NOMO-1 treated with dmso at 0.1 percent for 144 hours (cell line): ENCODE measurements at regions not wholly inside any gene's neighbourhood (a gene's known extent, or its start where the extent isn't known, plus 50 kb on each side); places are given as distances from the start of the nearest gene placed in this dataset.

Experiments
- DNase-seq: peaks from one replicate; lab custom pipeline; 2025; ENCODE audit not compliant: unreplicated experiment; lab: John Stamatoyannopoulos, UW

DNA sequence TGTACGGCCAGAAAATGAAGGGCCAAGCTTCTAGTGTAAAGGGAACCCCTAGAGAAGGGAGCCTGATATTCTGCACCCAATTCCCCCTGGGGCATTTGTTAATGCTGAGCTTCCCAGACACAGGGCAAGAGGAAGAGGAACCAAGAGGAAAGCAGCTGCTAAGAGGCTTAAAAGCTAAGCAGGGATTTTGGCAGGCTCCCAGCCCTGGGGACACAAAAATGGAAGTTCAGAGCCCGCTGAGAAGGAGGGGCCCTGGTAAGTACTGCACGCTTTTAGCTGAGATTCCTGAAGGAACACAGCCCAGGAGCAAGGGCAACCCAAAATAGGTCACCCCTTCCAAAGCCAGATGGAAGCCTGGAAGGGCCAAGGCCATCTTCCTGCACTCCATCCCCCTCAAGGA, 387.3 kb upstream of the MGMT start:
- DNase-seq = no peak

DNA sequence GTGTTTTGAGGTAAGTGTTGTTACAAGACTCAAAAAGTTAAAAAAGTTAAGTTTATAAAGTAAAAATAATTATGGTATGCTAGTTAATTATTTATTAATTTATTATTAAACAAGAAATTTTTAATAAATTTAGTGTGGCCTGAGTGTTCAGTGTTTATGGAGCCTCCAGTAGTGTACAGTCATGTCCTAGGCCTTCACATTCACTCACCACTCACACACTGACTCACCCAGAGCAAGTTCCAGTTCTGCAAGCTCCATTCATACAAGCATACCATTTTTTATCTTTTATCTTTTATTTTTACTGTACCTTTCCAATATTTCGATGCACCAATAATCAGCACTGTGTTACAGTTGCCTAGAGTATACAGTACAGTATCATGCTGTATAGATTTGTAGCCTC, 381.2 kb upstream of the MGMT start:
- DNase-seq = no peak

DNA sequence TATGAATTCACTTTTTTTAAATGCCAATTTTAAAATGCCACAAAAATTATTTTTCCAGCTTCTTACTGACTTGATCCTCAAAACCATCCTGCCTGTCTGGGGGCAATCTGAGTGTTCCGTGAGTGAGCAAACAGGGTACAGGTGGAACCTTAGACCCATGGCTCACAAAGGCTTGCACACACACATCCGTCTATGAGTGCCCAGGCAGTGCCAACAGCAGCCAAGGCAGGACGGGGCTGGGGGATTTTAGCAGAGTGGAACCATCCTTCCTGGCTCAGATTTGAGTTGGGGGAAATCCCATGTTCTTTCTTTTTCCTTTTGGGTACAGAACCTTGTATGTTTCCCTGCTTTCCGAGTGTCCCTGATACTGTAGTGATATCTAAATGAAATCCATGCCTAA, 377.7 kb upstream of the MGMT start:
- DNase-seq = no peak

DNA sequence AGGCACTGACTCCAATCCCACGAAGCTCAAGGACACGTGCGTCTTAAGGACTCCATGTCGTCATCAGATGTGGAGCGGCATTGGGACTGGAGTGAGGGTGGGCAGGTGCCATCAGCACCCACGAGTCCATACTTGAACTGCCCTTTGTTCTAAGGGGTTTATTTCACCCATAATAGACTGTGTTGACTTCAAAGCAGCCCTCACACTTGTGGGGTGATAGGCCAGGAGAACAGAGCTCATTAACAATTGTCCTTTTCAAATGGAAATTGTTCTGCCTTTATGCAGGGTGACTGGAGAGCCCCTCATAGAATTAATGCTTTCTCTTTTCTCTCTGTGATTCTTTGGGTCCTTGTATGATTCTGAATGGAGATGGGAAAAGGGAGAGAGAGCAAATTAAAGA, 376.9 kb upstream of the MGMT start:
- DNase-seq = no peak

DNA sequence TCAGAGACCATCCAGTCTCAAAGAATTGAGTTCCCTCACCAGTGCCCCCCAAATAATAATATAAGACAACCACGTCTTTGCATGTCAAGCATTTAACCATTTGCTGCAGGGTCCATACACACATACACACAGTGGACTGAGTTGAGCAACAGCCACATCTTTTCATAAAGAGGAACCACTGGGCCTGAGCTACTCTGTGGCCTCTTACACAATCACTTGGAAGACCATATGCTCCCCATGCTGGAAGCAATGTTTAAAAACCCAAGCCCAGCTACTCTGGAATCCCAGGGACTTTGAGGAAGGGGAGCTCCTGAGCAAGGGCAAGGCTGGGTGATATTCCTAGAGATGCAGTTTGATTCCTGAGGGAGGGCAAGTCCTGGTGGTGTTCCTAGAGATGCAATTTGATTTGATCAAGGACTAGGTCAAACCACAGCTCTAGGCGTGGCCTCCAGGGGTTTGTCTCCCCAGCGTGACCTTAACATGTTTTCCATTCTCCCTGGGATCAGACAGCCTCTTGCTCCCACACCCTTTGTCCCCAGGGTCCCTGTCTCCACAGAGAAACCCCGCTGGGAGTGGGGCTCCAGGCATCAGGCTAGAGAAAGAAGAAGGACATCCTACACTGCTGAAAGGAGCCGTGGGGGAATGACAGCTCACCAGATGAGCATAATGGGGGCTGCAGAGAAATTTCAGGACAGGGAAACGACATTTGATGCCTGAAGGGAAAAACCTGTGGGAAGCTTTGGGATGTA, 376.2 kb upstream of the MGMT start:
- peak; percentile 50 for DNase-seq

DNA sequence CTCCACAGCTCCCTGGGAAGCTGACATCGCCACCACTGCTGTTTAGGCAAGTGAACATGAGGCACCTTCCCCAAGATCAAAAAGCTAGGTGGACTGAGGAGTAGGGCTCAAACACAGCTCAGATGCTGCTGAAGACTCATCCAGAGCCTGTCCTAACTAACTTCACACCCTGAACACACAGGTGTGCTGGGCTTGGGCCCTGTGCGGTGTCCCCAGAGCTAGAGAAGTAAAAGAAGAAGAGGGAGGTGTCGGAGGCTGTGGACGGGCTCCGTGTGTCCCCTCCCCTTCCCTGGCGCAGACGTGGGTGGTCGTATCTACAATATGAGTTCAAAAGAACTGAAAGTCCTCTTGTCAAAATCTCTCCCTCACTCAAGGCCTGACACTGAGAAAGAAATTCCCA, 373.4 kb upstream of the MGMT start:
- no peak for DNase-seq

DNA sequence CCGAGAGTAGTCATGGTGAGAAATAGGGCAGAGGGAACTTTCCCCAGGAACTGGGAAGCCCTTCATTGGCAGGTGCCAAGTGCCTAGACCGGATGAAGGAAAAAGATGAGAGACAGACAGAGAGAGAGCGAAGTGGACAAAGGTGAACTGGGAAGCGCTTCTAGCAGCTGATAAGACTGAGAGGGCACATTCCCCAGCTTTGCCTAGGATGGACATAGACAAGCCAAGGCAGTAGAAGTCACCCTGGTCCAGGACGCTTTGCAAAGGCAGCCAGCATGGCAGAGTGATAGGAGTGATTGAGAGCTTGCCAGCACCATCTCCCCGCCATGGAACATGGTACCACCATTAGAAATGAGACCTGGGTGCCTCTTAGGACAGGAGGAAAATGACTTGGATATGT, 372.8 kb upstream of the MGMT start:
- DNase-seq = no peak

DNA sequence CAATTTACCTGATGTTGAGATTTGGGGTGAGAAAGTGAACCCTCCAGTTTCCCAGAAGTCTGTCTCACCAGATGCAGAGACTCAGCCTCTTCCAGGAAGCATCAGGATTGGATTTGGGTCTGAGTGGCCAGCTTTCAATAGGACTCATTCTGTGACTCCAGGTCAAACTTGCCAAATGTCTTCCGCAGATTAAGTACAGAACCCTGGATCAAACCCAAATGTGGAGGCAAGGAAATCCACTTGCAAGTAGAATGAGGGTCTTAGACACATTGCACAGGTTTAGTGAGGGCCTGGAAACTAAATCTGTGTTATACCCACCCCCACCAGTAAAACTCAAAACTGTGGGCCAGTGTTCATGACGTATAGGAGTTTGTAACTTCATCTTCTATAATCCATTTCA, 372.2 kb upstream of the MGMT start:
- DNase-seq = no peak

DNA sequence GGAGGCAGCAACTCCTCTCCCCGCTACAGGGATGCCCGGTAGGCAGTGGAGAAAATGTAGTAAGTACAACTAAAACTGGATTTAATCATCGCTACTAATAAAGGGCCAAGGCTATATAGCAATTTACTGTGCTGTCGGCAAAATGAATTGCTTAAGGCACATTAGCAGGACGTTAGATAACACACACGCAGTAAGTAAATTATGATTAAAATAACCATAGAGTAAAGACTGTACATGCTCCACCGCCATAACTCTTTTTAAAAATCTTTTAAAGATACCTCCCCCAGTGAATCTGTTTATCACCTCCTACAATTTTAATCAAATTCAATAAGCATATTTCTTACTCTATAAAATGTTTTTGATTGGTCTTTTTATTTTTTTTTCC, 371.4 kb upstream of the MGMT start:
- DNase-seq = no peak

DNA sequence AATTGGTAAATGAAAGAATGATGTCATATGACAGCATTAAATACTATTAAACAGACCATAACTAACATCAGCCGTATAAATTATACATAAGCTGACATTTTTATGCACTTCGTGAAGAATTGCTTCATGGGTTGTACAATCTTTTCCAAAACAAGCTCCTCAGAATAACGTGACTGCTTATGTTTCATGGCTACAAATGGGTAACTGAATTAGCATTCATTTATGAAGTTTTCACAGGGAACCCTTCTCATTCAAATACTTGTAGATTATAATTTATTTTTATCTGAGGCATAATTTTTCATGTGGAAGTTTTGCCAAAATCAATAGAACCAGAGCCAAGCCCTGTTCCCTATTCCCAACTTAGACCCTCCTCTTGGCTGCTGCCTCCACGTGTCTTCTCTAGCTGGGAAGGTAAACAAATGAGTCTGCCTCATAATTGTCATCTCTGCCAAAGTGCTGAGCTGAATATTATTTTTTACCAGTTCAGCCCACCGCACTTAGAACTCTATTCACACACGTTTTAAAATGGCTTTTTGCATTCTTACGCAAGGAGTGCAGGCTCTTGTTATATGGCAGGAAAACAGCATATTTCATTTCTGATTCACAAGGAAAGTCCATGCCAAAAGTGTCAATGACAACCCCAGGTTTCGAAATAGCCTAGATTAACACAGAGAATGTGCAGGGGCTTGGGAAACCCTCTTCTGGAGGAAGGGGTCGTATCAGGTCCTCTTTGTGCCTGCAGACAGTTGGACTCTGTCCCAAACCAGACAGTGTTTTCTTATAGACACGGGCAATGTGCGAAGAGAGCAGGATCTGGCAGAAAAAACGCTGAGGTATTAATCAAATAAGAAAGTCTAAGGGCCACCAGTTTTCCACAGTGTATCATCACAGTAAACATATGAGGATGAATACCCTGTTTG, 370.7 kb upstream of the MGMT start:
- peak; percentile 28 for DNase-seq

DNA sequence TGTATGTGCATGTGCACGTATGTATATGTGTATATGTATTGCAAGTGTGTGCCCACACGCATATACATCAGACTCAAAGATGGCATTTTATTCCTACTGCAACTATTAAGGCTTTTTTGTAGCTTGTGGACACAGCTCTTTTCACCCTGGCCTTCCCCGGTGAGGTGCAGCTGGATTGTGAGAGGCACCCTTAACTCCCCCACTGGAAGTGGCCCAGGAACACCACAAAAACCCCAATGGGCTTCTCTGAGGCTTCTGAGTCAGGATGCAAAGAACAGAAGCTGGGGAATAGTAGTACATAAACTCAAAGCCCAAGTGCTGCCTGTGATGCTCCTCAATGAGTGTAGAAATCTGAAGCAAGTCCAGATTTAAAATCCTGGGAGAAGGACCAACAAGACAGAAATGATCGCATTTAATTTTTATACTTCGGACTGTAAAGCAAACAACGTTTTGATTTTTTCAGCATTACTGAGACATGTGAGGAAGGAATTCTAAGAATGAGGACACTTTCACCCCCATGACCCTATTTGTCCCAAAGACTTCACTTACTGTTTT, 369.2 kb upstream of the MGMT start:
- no peak for DNase-seq

DNA sequence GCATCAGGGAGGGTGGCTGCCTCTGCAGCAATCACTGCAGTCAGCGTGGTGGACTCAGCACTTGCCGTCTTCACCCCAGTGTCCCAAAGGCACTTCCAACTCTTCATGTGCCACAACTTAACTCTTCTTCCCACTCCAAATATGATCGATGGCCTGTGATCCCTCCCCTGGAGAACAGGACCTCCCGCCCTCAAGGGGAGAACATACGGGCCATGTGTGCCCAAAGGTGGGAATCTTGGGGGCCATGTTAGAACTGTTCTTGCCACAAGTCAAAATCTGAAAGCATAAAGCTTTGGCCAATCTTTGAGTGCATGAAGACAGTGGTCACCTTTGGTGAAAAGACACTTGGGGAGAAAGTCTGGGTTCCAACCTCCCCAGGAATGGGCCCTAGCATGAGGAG, 368.5 kb upstream of the MGMT start:
- no peak for DNase-seq

DNA sequence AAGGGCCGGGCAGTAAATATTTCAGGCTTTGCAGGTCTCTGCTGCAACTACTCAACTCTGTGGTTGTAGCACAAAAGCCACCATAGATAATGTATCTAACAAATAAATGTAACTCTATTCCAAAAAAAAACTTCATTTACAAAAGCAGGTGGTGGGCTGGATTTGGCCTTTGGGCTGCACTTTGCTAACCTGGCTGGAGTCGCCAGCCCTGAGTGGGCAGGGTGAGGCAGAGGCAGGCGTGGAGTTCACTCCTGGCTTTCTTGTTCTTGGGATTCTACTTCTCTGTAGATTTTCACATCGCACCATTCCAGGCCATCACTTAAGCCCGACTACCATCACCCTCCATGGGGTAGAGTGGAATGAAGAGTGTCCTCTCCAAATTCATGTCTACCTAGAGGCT, 367.6 kb upstream of the MGMT start:
- DNase-seq = no peak

DNA sequence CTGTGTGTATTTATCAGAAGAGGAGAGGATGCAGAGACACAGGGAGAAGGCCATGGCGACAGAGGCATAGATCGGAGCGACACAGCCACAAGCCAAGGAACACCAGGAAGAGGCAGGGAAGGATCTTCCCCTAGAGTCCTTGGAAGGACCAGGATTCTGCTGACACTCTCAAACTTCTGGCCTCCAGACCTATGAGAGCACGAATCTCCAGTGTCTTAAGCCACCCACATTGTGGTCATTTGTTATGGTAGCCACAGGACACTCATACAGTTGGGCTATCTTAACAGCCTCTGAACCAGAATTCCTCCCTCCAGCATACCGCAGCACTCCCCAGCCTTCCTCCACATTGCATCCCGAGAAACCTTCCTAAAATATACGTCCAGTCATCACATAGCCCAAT, 367.0 kb upstream of the MGMT start:
- DNase-seq = no peak

DNA sequence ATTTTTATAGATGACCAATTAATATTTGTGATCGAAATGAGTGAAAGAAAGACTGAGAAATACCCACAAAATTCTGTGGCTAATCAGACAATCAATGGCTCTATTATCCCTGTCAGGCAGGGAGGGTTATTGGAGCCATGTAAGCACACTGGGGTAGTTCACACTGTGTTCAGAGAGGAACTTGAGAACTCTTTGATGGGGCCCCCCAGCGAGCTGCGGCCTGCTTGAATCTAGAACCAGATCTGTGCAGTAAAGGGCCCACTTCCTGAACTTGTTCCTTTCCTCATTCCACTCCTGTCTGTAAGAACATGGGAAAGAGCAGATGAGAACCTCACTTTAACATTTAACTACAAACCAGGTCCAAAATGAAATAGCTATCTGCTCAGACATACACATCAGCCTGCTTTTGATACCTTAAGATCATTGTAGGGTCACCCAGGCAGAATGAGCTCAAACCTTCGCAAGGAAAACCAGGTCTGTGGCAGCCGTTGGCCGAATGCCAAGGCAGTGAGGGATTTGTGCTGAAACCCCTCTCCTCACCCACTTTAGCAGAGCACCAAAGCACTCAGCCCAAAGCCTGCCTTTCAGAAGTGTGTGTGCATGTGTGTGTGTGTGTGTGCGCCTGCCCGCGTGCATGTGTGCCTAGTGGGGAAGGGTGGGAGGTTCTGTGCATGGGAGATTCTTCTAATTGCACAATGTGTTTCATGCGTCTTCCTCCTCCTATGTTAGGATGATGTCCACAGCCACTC, 365.6 kb upstream of the MGMT start:
- no peak for DNase-seq

DNA sequence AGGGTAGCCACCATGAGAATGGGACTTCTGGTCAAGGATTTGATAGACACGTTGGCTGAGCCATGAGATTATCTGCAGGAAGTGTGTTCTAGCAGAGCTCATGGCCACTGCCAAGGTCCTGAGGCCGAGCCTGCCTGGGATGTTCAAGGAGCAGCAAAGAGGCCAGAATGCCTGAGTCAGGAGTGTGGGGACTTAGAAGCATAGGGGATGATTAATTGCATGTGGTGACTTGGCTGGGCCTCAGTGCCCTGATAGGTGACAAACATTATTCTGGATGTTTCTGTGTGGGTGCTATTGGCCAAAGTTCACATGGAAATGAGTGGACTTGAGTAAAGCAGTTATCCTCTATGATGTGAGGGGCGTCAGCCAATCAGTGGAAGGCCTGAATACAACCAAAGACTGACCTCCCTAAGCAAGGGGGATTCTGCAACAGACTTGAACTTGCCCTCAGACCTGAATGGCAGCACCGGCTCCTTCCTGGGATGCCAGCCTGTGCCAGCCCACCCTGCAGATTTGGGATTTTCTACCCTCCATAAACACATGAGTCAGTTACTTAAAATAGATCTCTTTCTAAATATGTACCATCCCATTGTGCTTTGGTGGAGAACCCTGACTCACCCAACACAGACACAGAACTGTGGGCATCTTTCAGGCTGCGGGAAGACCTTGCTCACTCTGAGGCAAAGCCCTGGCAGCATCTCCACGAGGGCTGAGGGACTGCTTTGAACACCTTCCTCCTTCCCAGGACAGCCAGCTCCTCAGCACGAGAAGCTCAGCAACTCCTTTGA, 363.9 kb upstream of the MGMT start:
- no peak for DNase-seq

DNA sequence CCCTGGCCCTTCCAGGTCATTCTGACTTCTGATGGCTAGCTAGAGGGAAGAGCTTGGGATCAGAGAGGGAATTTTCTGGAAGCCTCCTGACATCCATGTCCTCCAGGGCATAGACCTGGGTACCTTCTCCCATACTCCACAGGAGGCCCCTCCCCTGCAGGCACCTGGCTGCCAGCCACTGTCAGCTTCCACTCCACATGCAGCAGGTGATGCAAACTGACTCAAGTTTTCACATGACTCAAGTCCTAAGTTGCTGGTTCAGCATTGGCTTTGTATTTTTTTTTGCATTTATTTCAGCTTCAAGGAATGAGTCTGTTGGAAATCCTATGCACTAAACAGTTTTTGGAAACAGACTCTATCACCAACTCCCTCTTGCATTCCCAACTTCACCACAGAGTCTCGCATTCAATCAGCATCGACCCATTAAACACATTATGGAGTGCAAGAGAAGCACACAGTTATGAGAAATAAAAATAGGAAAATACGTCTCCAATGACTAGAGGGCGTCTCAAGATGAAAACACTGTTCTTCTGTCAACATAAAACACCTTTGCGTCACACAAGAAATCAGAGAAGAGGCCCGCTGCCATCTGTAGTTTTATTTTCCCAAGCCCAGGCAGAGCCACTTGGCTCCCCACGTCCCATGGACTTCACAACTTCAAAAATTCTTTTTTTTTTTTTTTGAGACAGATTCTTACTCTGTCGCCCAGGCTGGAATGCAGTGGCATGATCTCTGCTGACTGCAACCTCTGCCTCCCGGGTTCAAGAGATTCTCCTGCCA, 362.6 kb upstream of the MGMT start:
- DNase-seq = no peak

DNA sequence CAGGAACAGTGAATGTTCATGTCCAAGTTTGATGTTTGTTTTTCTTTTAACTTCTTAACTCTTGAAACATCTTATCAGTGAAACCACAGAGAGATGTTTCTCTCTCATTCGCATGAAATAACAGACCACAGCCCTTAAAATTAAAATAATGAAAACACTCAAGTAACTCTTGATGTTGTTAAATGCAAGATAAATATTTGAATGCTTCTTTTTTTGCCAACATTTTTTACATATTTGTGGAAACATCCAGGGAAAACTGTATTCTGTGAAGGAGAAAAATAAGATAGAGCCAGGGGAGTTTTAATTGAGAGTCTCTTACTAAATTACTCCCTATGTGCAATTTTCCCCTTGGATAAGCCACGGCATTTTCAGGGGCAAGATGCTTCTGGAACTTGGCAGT, 361.8 kb upstream of the MGMT start:
- no peak for DNase-seq

DNA sequence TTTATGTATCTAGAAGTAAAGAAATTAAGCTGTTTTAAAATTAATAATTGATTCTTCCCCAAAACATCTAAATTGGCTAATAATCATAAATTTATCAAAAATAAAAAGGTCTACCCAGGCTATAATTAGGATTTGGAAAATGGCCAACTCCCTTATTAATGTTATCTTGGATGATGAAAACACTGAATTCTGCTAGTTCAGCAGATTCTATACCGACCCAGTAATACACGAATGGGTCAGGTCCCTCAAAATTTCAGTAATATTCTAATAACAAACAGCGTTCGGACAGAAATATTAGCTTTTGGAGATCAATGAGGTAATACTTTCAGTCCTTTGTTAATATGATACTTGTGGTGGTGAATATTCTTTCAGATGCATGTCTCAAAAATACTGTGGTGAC, 360.7 kb upstream of the MGMT start:
- DNase-seq = no peak

DNA sequence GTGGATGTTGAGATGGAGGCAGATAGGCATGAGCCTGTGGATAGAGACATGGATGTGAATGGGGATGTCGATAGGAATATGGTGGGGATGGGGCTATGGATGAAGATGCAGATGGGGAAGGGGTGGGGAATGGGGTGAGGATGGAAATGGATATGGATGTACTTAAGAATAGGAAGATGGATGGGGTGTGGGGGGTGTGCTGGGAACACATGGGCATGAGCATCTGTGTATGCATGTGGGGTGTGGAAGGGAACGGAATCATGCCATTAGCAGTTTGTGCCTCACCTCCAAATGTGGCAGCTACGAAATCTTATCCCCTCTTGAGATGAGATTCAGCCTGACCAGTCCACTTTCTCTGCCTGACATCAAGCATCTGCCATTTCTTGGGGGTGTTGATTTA, 359.5 kb upstream of the MGMT start:
- DNase-seq = no peak
